ENCODE measurements at regions not wholly inside any gene's neighbourhood (a gene's known extent, or its start where the extent isn't known, plus 50 kb on each side); places are given as distances from the start of the nearest gene placed in this dataset.

DNA sequence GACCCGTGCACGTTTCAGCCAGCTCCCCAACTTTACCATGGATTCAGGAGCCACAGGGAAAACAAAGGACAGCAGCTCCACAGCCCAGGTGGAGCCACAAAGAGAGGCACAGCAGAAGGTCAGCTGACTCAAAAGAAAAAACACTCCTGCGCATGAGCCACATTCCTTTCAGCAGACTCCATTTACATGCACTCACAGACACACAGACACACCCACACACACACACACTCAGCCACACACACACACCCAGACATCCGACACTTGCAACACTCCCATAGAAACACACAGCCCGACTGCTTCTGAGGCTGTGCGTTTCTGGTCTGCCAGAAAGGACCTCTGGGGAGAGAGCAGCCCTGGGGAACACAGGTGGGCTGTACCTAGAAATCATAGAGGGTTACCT is 2335.5 kb downstream of the TP53TG3F start:
- TF ChIP-seq, protein P1, sequence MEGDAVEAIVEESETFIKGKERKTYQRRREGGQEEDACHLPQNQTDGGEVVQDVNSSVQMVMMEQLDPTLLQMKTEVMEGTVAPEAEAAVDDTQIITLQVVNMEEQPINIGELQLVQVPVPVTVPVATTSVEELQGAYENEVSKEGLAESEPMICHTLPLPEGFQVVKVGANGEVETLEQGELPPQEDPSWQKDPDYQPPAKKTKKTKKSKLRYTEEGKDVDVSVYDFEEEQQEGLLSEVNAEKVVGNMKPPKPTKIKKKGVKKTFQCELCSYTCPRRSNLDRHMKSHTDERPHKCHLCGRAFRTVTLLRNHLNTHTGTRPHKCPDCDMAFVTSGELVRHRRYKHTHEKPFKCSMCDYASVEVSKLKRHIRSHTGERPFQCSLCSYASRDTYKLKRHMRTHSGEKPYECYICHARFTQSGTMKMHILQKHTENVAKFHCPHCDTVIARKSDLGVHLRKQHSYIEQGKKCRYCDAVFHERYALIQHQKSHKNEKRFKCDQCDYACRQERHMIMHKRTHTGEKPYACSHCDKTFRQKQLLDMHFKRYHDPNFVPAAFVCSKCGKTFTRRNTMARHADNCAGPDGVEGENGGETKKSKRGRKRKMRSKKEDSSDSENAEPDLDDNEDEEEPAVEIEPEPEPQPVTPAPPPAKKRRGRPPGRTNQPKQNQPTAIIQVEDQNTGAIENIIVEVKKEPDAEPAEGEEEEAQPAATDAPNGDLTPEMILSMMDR (IDR thresholded peaks at IDR 0.05; ENCODE audit: insufficient read depth, low read length) = no peak
- TF ChIP-seq POLR2AphosphoS5 (IDR thresholded peaks at IDR 0.05; ENCODE audit: low read depth) (no peak), GABPA (IDR thresholded peaks at IDR 0.05; ENCODE audit: low read depth) (no peak)
